Trophoblast cell (in vitro differentiated cells and primary cell): ENCODE measurements at regions not wholly inside any gene's neighbourhood (a gene's known extent, or its start where the extent isn't known, plus 50 kb on each side); places are given as distances from the start of the nearest gene placed in this dataset.

ENCODE experiments used
- DNase-seq, 2 donors: peaks; one replicate each; pipeline ENCODE4 v3.0.0-alpha.2; 2016
- H2AFZ ChIP-seq: 2 replicates; pipeline ENCODE4 v1.6.1; 2013; ENCODE audit warnings: low read length, moderate library complexity, mild to moderate bottlenecking; ENCODE audit not compliant: insufficient read depth, poor library complexity
- H2AK5ac ChIP-seq: 2 replicates; pipeline ENCODE4 v1.6.1; 2013; ENCODE audit warnings: mild to moderate bottlenecking, low read length
- H2BK120ac ChIP-seq: 2 replicates; pipeline ENCODE4 v1.6.1; 2013; ENCODE audit warnings: low read length, mild to moderate bottlenecking, moderate library complexity; ENCODE audit not compliant: insufficient read depth, poor library complexity
- H2BK12ac ChIP-seq: 2 replicates; pipeline ENCODE4 v1.6.1; 2013; ENCODE audit warnings: mild to moderate bottlenecking, low read length, moderate library complexity
- H2BK5ac ChIP-seq: 2 replicates; pipeline ENCODE4 v1.6.1; 2013; ENCODE audit warnings: low read length, low read depth, moderate library complexity, mild to moderate bottlenecking; ENCODE audit not compliant: poor library complexity
- H3K14ac ChIP-seq: 2 replicates; pipeline ENCODE4 v1.6.1; 2013; ENCODE audit warnings: mild to moderate bottlenecking, low read length
- H3K18ac ChIP-seq: 2 replicates; pipeline ENCODE4 v1.6.1; 2013; ENCODE audit warnings: mild to moderate bottlenecking, low read length
- H3K23ac ChIP-seq: 2 replicates; pipeline ENCODE4 v1.6.1; 2013; ENCODE audit warnings: low read length
- H3K27ac ChIP-seq: 2 replicates; pipeline ENCODE4 v1.5.1; 2013; ENCODE audit warnings: low read depth, mild to moderate bottlenecking, inconsistent platforms, low read length, moderate library complexity
- H3K27me3 ChIP-seq: 2 replicates; pipeline ENCODE4 v1.6.1; 2013; ENCODE audit warnings: inconsistent platforms, mild to moderate bottlenecking, low read length, moderate library complexity; ENCODE audit not compliant: insufficient read depth
- H3K36me3 ChIP-seq, 2 experiments: 1 replicate in 1 of 2; 2 replicates in 1 of 2; pipeline ENCODE4 v1.6.1; 2013; ENCODE audit warnings: low read length in 2 of 2, mild to moderate bottlenecking in 2 of 2, moderate library complexity in 1 of 2; ENCODE audit not compliant: insufficient read depth in 2 of 2, control insufficient read depth in 1 of 2
- H3K4ac ChIP-seq: 2 replicates; pipeline ENCODE4 v1.6.1; 2013; ENCODE audit warnings: low read depth, mild to moderate bottlenecking, low read length, moderate library complexity
- H3K4me1 ChIP-seq, 2 experiments: 1 replicate in 1 of 2; 2 replicates in 1 of 2; pipeline ENCODE4 v1.6.1; 2013; ENCODE audit warnings: low read length in 2 of 2, mild to moderate bottlenecking in 2 of 2, moderate library complexity in 1 of 2; ENCODE audit not compliant: insufficient read depth in 2 of 2, control insufficient read depth in 1 of 2
- H3K4me2 ChIP-seq: 2 replicates; pipeline ENCODE4 v1.6.1; 2013; ENCODE audit warnings: inconsistent platforms, mild to moderate bottlenecking, low read length, moderate library complexity
- H3K4me3 ChIP-seq: 2 replicates; pipeline ENCODE4 v1.5.1; 2013; ENCODE audit warnings: mild to moderate bottlenecking, low read depth, low read length, inconsistent platforms
- H3K79me1 ChIP-seq: one replicate; pipeline ENCODE4 v1.6.1; 2013; ENCODE audit warnings: low read length
- H3K79me2 ChIP-seq: 2 replicates; pipeline ENCODE4 v1.6.1; 2013; ENCODE audit warnings: low read length, mild to moderate bottlenecking; ENCODE audit not compliant: control insufficient read depth, insufficient read depth, poor library complexity
- H3K9ac ChIP-seq: 2 replicates; pipeline ENCODE4 v1.6.1; 2013; ENCODE audit warnings: mild to moderate bottlenecking, low read length
- H3K9me3 ChIP-seq: 2 replicates; pipeline ENCODE4 v1.6.1; 2013; ENCODE audit warnings: low read depth, mild to moderate bottlenecking, control low read depth, inconsistent platforms, low read length; ENCODE audit not compliant: insufficient read depth
- H4K12ac ChIP-seq: 2 replicates; pipeline ENCODE4 v1.6.1; 2013; ENCODE audit warnings: low read depth, mild to moderate bottlenecking, low read length, moderate library complexity
- H4K8ac ChIP-seq: 2 replicates; pipeline ENCODE4 v1.6.1; 2013; ENCODE audit warnings: low read depth, mild to moderate bottlenecking, low read length, moderate library complexity
- H4K91ac ChIP-seq: one replicate; pipeline ENCODE4 v1.6.1; 2013; ENCODE audit warnings: low read depth, mild to moderate bottlenecking, low read length, moderate library complexity
- WGBS: extraction: QIAGEN DNeasy Blood & Tissue Kit; methylation state at CpG from one replicate; pipeline ENCODE4 v1.1.7; 2013; ENCODE audit warnings: missing lambda C conversion rate; ENCODE audit not compliant: insufficient read length, insufficient coverage; ENCODE audit errors: extremely low coverage; 5-methylcytosine and 5-hydroxymethylcytosine counted together

DNA sequence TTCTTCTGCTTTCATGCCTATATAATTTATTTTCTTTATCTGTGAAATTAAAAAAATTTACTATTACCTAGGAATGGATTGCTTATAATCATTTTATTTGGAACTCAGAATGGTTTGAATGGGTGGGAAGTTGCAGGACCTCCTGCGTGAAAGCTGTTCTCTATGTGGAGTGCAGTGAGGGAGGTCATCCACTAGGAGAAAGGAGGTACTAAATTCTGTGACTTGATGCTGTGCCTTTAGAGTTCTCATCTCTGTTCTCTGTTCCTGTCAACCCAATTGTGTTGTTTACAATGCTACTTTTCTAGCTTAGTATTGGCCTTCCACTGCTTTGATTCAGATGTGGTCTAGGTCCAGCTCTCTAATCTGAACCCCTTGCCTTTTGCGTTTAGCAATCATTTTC, 65.0 kb upstream of the HIVEP1 start:
- Histone ChIP-seq H3K27ac (no peak overlapping the region), H3K79me1 (no peaks in the 10 kb centered on the region), H3K4ac (no peak overlapping the region), H3K79me2 (no peaks in the 10 kb centered on the region), H4K91ac (no peak overlapping the region), H3K4me1 (no peaks in the 10 kb centered on the region), H4K8ac (no peak overlapping the region), H3K4me2 (no peak overlapping the region), H3K14ac (no peak overlapping the region), H3K9me3 (no peaks in the 10 kb centered on the region), H2AFZ (no peak overlapping the region), H2BK120ac (no peak overlapping the region), H3K18ac (no peak overlapping the region), H2BK12ac (no peak overlapping the region), H2AK5ac (no peak overlapping the region), H3K36me3 (no peaks in the 10 kb centered on the region), H4K12ac (no peak overlapping the region), H3K27me3 (no peaks in the 10 kb centered on the region), H3K4me3 (no peak overlapping the region), H3K9ac (no peak overlapping the region), H2BK5ac (no peak overlapping the region), H3K23ac (no peak overlapping the region)
- no CpG with 5 or more reads among the region's 2 CpGs for WGBS
- peak in 1 of 2 donors; percentile 13 for DNase-seq

DNA sequence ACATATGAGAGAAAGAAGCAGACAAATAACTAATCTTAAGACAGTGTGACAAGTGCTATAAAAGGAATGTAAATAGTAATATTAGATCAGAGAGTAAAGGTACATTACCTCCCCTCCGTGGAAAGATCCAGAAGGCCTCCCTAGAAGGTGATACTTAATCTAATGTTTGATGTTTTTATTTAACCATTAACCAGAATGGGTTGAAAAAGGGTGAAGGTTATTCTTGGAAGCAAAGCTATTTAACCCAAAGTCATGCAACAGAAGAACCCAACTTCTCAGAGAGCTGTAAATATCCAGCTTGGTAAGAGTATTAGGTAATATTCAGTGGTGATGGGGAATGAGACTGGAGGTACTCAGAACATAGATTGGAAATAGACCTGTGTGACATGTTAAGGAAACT, 68.0 kb upstream of the HIVEP1 start:
- Histone ChIP-seq H2AK5ac (no peak overlapping the region), H3K36me3 (no peaks in the 10 kb centered on the region), H3K4me3 (no peak overlapping the region), H3K79me1 (no peaks in the 10 kb centered on the region), H3K4me2 (no peak overlapping the region), H3K14ac (no peak overlapping the region), H4K91ac (no peak overlapping the region), H3K9ac (no peak overlapping the region), H4K8ac (no peak overlapping the region), H4K12ac (no peak overlapping the region), H3K27ac (no peak overlapping the region), H3K18ac (no peak overlapping the region), H3K9me3 (no peaks in the 10 kb centered on the region), H3K79me2 (no peaks in the 10 kb centered on the region), H2AFZ (no peak overlapping the region), H3K23ac (no peak overlapping the region), H3K4ac (no peak overlapping the region), H3K4me1 (no peaks in the 10 kb centered on the region), H2BK5ac (no peak overlapping the region), H3K27me3 (no peaks in the 10 kb centered on the region), H2BK120ac (no peak overlapping the region), H2BK12ac (no peak overlapping the region)
- no peak for DNase-seq
- WGBS, result no CpG with 5 or more reads among the region's 1 CpG

DNA sequence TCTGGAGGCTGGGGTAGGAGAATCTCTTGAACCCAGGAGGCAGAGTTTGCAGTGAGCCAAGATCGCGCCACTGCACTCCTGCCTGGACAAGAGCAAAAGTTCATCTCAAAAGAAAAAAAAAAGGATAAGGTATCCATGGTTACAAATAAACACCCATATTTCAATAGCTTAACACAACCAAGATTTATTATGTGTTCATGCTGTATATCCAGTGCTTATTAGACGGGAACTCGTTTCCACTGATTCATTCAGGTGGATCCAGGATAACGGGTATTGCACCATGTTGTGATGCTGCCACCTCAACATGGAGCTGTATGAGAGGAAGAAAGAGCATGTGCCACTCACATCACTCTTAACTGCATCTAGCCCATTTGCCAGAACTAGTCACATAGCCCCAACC, 69.1 kb upstream of the HIVEP1 start:
- Histone ChIP-seq H2BK5ac (no peak overlapping the region), H3K79me2 (no peaks in the 10 kb centered on the region), H3K4ac (no peak overlapping the region), H2AK5ac (no peak overlapping the region), H3K27me3 (no peaks in the 10 kb centered on the region), H3K18ac (no peak overlapping the region), H3K14ac (no peak overlapping the region), H3K4me1 (no peaks in the 10 kb centered on the region), H3K79me1 (no peaks in the 10 kb centered on the region), H3K27ac (no peak overlapping the region), H3K23ac (no peak overlapping the region), H3K4me2 (no peak overlapping the region), H3K9me3 (no peaks in the 10 kb centered on the region), H2BK12ac (no peak overlapping the region), H4K8ac (no peak overlapping the region), H4K12ac (no peak overlapping the region), H3K4me3 (no peak overlapping the region), H3K9ac (no peak overlapping the region), H2AFZ (no peak overlapping the region), H2BK120ac (no peak overlapping the region), H4K91ac (no peak overlapping the region), H3K36me3 (no peaks in the 10 kb centered on the region)
- DNase-seq, result no peak
- WGBS, result no CpG with 5 or more reads among the region's 5 CpGs

DNA sequence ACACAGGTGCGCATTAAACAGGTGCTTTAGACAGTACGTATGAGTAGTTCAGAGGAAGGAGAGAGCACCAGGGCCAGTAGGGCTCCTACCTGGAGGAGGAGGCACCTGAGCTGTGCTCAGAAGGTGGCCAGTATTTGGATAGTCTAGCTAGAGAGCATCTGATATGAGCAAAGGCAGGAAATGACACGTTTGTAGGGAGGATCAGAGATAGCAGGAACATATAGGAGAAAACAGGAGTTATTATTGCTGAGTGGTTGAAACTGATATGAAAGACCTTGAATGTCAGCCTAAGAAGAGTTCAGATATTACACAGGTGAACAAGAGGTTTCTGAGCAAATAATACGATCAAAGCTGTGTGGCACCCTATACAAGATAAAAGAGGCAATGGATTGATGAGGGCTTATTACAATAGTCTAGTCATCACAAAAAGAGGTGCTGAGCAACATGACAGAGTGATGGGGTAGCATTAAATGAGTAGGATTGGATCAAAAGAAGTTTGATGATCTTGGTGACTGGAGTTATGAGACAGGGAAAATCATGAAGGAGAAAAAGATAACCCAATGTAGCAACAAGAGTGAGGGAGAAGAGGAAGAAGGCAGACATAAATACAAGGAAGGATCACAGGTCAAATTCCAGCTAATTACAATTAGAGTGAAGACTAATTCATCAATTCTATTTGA, 69.8 kb upstream of the HIVEP1 start:
- Histone ChIP-seq H3K27ac (no peak overlapping the region), H3K4me3 (no peak overlapping the region), H2AK5ac (no peak overlapping the region), H3K9ac (no peak overlapping the region), H3K9me3 (no peaks in the 10 kb centered on the region), H3K4me1 (no peaks in the 10 kb centered on the region), H3K23ac (no peak overlapping the region), H3K4me2 (no peak overlapping the region), H2BK120ac (no peak overlapping the region), H3K36me3 (no peaks in the 10 kb centered on the region), H4K91ac (no peak overlapping the region), H3K18ac (no peak overlapping the region), H4K12ac (no peak overlapping the region), H3K79me2 (no peaks in the 10 kb centered on the region), H2BK12ac (no peak overlapping the region), H3K79me1 (no peaks in the 10 kb centered on the region), H3K14ac (no peak overlapping the region), H2BK5ac (no peak overlapping the region), H3K4ac (no peak overlapping the region), H2AFZ (no peak overlapping the region), H4K8ac (no peak overlapping the region), H3K27me3 (no peaks in the 10 kb centered on the region)
- WGBS, result no CpG with 5 or more reads among the region's 4 CpGs
- DNase-seq, result no peak
